IPS-15b (cell line): ENCODE measurements at regions not wholly inside any gene's neighbourhood (a gene's known extent, or its start where the extent isn't known, plus 50 kb on each side); places are given as distances from the start of the nearest gene placed in this dataset.

ENCODE experiments used
- H3K27me3 ChIP-seq: one replicate; pipeline ENCODE4 v1.6.1; 2013; ENCODE audit warnings: low read length; ENCODE audit not compliant: control insufficient read depth, insufficient read depth
- H3K36me3 ChIP-seq: one replicate; pipeline ENCODE4 v1.6.1; 2013; ENCODE audit warnings: low read length; ENCODE audit not compliant: control insufficient read depth, insufficient read depth
- H3K4me1 ChIP-seq: one replicate; pipeline ENCODE4 v1.6.1; 2013; ENCODE audit warnings: mild to moderate bottlenecking, low read length; ENCODE audit not compliant: control insufficient read depth, insufficient read depth
- H3K4me3 ChIP-seq: one replicate; pipeline ENCODE4 v1.5.1; 2013; ENCODE audit warnings: low read depth, low read length
- H3K9ac ChIP-seq: one replicate; pipeline ENCODE4 v1.6.1; 2013; ENCODE audit warnings: low read depth, mild to moderate bottlenecking, low read length
- H3K9me3 ChIP-seq: one replicate; pipeline ENCODE4 v1.6.1; 2013; ENCODE audit warnings: mild to moderate bottlenecking, low read length; ENCODE audit not compliant: control insufficient read depth, insufficient read depth

- no peaks in the 10 kb centered on the region for H3K36me3 ChIP-seq
- H3K9ac ChIP-seq: no peak overlapping the region
Measured at GRCh38 chr4:174096456-174096855, 187.0 kb downstream of the FBXO8 start.

DNA sequence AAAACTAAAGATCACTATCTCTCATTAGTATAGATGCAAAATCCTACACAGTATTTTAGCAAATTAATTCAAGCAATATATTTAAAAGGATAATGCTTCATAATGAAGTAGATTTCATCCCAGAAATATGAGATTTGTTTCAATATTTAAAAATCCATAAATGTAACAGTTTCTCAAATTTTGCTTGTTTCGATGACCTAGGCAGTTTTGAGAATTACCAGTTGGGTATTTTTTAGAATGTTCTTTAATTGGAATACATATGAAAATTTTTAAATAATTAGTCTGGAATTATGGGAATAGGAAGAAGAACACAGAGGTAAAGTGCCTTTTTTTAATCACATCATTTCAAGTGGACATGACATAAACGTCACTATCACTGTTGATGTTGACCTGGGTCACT, 192.3 kb downstream of the FBXO8 start:
- H3K27me3 ChIP-seq: no peaks in the 10 kb centered on the region
- H3K36me3 ChIP-seq: no peaks in the 10 kb centered on the region
- no peak overlapping the region for H3K9ac ChIP-seq
- no peaks in the 10 kb centered on the region for H3K9me3 ChIP-seq
- H3K4me1 ChIP-seq: no peaks in the 10 kb centered on the region
- no peak overlapping the region for H3K4me3 ChIP-seq

More at GRCh38 chr4:174096456-174096855, 187.0 kb downstream of the FBXO8 start:
- no peaks in the 10 kb centered on the region for H3K4me1 ChIP-seq
- no peaks in the 10 kb centered on the region for H3K27me3 ChIP-seq
- H3K9me3 ChIP-seq: no peaks in the 10 kb centered on the region
- H3K4me3 ChIP-seq: no peak overlapping the region

GRCh38 chr4:174089711-174090110, 193.8 kb downstream of the FBXO8 start:
- Histone ChIP-seq H3K4me1 (no peaks in the 10 kb centered on the region), H3K36me3 (no peaks in the 10 kb centered on the region), H3K27me3 (no peaks in the 10 kb centered on the region), H3K4me3 (no peak overlapping the region), H3K9me3 (no peaks in the 10 kb centered on the region), H3K9ac (no peak overlapping the region)

GRCh38 chr4:174088795-174089194, 194.7 kb downstream of the FBXO8 start:
- no peaks in the 10 kb centered on the region for H3K9me3 ChIP-seq
- no peaks in the 10 kb centered on the region for H3K36me3 ChIP-seq
- no peaks in the 10 kb centered on the region for H3K27me3 ChIP-seq
- H3K9ac ChIP-seq: no peak overlapping the region
- no peak overlapping the region for H3K4me3 ChIP-seq
- H3K4me1 ChIP-seq: no peaks in the 10 kb centered on the region

DNA sequence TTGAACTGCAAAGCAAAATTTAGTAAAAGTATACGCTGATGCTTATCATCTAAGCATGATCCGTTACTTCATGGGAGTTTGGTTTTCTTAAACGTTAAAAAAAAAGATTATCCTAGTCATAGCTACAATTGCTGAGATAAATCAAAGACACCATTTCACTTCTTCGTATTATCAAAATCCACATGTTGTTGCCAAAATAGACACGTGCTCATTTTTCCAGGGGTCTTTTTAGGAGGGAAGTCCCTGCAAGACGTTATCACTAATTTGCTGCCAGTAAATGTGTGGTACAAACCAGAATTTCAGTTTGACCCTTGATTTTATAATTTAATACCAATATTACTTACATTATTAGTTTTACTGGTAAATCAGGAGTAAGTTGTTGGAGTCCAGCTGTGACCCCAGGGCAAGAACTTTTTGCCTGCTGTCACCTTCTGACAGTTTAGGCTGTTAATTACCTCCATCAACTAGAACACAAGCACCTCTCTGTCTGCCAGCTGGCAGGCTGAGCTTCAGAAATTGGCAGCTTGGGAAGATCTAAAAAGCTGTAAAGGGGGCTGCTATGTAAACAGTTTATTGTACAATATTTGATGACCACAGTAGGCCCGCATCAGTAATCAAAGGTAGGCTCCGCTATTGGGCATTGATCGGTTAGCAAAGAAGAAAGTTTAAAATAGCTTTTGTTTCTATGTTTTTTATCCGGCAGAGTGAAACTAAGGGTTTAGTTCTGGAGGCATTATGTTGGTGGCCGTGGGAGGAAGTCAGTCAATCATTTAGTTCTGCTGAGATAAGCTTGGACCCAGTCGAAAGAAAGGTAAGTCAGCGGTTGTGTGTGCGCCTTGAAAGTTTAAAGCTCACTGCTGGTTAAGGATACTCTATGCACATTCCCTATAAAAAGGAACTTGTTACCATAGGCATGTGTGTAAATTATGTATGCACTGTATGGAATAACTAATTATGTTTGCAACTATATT, 196.4 kb downstream of the FBXO8 start:
- Histone ChIP-seq H3K27me3 (no peaks in the 10 kb centered on the region), H3K4me1 (no peaks in the 10 kb centered on the region)

GRCh38 chr4:174084981-174085380, 198.5 kb downstream of the FBXO8 start:
- Histone ChIP-seq H3K27me3 (no peaks in the 10 kb centered on the region), H3K4me1 (no peaks in the 10 kb centered on the region)

More for the DNA sequence above, 196.4 kb downstream of the FBXO8 start:
- Histone ChIP-seq H3K9ac (no peak overlapping the region), H3K9me3 (no peaks in the 10 kb centered on the region), H3K36me3 (no peaks in the 10 kb centered on the region), H3K4me3 (no peak overlapping the region)

GRCh38 chr4:174084542-174084941, 198.9 kb downstream of the FBXO8 start:
- H3K27me3 ChIP-seq: no peaks in the 10 kb centered on the region
- H3K36me3 ChIP-seq: no peaks in the 10 kb centered on the region
- no peak overlapping the region for H3K9ac ChIP-seq
- H3K4me3 ChIP-seq: no peak overlapping the region
- no peaks in the 10 kb centered on the region for H3K9me3 ChIP-seq
- H3K4me1 ChIP-seq: no peaks in the 10 kb centered on the region

More at GRCh38 chr4:174084981-174085380, 198.5 kb downstream of the FBXO8 start:
- Histone ChIP-seq H3K4me3 (no peak overlapping the region), H3K9me3 (no peaks in the 10 kb centered on the region), H3K36me3 (no peaks in the 10 kb centered on the region), H3K9ac (no peak overlapping the region)

DNA sequence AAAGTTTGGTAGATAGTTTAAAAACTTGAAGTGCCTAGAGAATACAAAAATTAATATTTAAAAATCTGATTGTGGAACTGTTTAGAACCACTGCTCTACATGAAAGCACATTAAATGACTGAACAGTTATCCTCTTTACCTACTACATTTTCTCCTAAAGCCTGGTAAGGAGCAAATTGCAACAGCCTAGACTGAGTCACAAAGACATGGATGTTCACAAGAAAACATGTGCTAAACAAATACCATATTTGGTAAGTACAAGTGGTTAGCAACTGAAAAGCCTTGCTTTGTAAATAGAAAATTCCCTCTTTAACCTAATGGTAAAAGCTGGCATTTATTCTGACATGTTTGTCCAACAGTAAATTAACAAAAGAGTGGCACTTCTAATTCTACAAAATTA, 203.1 kb downstream of the FBXO8 start:
- no peaks in the 10 kb centered on the region for H3K36me3 ChIP-seq
- H3K27me3 ChIP-seq: no peaks in the 10 kb centered on the region

DNA sequence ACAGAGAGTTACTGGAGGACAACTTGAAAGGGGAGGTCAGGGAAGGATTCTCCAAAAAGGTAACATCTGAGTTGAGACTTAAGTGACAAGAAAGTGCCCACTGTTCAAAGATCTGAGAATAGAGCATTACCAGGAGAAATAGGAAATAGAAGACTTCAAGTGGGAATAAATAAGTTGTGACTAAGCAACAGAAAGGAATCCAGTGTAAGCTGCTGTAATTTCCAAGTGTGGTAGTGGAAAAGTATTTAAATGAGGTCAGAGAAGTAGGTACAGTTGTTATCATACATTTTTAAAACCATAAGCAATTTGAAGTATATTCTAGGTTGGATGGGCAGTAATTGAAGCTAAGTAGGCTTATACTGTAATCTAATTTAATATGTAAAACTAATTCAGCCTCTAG, 211.9 kb downstream of the FBXO8 start:
- H3K9me3 ChIP-seq: no peaks in the 10 kb centered on the region
- H3K4me1 ChIP-seq: no peaks in the 10 kb centered on the region
- H3K27me3 ChIP-seq: no peaks in the 10 kb centered on the region
- no peak overlapping the region for H3K9ac ChIP-seq
- H3K36me3 ChIP-seq: no peaks in the 10 kb centered on the region
- H3K4me3 ChIP-seq: no peak overlapping the region

More for the DNA sequence above, 203.1 kb downstream of the FBXO8 start:
- Histone ChIP-seq H3K4me3 (no peak overlapping the region), H3K4me1 (no peaks in the 10 kb centered on the region), H3K9ac (no peak overlapping the region), H3K9me3 (no peaks in the 10 kb centered on the region)

DNA sequence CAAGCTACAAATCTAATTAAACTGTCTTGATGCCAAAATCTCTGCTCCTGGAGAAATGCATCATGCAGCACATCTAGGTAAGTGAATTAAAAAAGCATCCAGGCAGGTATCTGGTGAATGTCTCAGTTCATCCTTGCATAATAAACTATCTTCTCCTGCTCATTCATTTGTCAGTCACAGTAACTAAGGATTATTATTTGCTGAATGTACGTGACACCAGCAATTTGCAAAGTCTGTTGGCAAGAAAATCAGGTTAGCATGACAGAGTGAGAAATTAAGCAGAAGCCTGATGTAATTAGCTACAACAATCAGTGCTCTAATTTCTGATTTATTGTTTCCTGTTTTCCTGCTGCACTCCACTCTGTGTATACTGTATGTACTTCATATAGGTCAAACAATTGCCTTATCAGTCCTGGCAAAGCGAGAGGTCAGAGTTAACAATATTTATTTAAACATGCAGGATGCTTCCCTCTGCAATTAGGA, 213.6 kb downstream of the FBXO8 start:
- Histone ChIP-seq H3K36me3 (no peaks in the 10 kb centered on the region), H3K9ac (no peak overlapping the region), H3K9me3 (no peaks in the 10 kb centered on the region), H3K4me1 (no peaks in the 10 kb centered on the region), H3K27me3 (no peaks in the 10 kb centered on the region), H3K4me3 (no peak overlapping the region)

- Histone ChIP-seq H3K4me3 (no peak overlapping the region), H3K9ac (no peak overlapping the region), H3K36me3 (no peaks in the 10 kb centered on the region), H3K9me3 (no peaks in the 10 kb centered on the region), H3K27me3 (no peaks in the 10 kb centered on the region), H3K4me1 (no peaks in the 10 kb centered on the region)
Measured at GRCh38 chr4:174066611-174067205, 216.8 kb downstream of the FBXO8 start.

- H3K4me3 ChIP-seq: no peak overlapping the region
- no peaks in the 10 kb centered on the region for H3K36me3 ChIP-seq
- H3K4me1 ChIP-seq: no peaks in the 10 kb centered on the region
- H3K9me3 ChIP-seq: no peaks in the 10 kb centered on the region
- no peak overlapping the region for H3K9ac ChIP-seq
- H3K27me3 ChIP-seq: no peaks in the 10 kb centered on the region
Measured at GRCh38 chr4:174062831-174063230, 220.6 kb downstream of the FBXO8 start.
